HFF-Myc (cell line): ENCODE measurements at regions not wholly inside any gene's neighbourhood (a gene's known extent, or its start where the extent isn't known, plus 50 kb on each side); places are given as distances from the start of the nearest gene placed in this dataset.
"Not testable (repeated sequence)": the region's sequence is repeated elsewhere in the genome, so short reads cannot be mapped to it uniquely, and the experiment has no call there.

Experiments used
- DNase-seq: peaks from one replicate; pipeline ENCODE4 v3.0.0-alpha.2; 2011; ENCODE audit warnings: low read depth; ENCODE audit errors: extremely low read depth
- H3K4me3 ChIP-seq: replicated peaks from 2 replicates; pipeline ENCODE4 v1.5.1; 2011; ENCODE audit warnings: low read depth, mild to moderate bottlenecking, control low read depth, low read length
- CTCF ChIP-seq: IDR thresholded peaks from 2 replicates; pipeline ENCODE4 v1.5.1; 2012; ENCODE audit warnings: mild to moderate bottlenecking, low read depth, low read length, control low read depth; ENCODE audit errors: missing control alignments

GRCh38 chr7:142499635-142500034 lies 241.8 kb upstream of the PRSS58 start:
- H3K4me3 ChIP-seq: no peak overlapping the region
- DNase-seq: no peak
- no peak for TF ChIP-seq CTCF

- H3K4me3 ChIP-seq: no peak overlapping the region
- DNase-seq: no peak
- TF ChIP-seq CTCF: no peak
Observed at GRCh38 chr7:142498364-142498763, 240.5 kb upstream of the PRSS58 start.

DNA sequence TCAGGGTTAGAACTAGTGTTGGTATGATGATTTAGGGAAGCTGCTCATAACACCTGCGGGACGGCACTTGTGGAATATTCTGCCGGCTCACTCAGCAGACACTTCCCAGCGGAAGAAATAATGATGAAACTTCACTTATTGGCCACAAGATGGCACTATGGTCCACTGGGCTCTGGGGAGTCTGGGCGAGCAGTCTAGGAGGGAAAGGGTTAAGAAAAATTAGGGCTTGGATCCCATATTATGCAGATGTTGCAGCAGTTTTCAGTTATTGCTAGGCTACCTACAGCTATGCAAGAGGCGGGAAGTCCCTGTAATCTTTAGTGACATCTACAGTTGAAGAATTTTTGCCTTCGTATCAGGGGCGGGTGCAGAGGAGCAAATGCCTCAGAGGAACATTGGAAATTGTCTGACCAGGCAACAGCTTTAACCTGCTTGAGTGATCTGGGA lies 238.7 kb upstream of the PRSS58 start:
- TF ChIP-seq CTCF: peak; percentile 75
- peak; percentile 20 for DNase-seq
- H3K4me3 ChIP-seq: no peak overlapping the region

GRCh38 chr7:142495879-142496278 lies 238.0 kb upstream of the PRSS58 start:
- H3K4me3 ChIP-seq, DNase-seq: not testable (repeated sequence)

DNA sequence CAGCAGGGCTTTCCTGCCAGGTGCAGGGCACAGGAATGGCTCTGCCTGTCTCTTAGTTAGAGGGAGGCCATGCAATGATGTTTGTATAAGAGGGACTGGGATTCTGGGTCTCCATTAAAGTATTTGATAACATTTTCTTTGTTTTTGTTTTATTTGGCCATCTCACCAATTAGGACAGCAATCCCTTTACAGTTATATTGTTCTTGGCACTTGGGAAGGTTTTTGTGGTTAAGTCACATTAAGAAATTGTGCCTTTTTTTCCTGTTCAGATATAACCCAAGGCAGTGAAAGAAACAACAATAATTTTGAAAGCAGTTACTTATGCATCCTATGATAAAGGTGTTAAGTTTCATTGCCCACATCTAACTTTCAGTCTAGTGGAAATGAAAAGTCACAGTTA lies 237.4 kb upstream of the PRSS58 start:
- DNase-seq, H3K4me3 ChIP-seq: not testable (repeated sequence)

GRCh38 chr7:142494021-142494420 lies 236.2 kb upstream of the PRSS58 start:
- no peak for DNase-seq
- H3K4me3 ChIP-seq: no peak overlapping the region
- no peak for TF ChIP-seq CTCF

DNA sequence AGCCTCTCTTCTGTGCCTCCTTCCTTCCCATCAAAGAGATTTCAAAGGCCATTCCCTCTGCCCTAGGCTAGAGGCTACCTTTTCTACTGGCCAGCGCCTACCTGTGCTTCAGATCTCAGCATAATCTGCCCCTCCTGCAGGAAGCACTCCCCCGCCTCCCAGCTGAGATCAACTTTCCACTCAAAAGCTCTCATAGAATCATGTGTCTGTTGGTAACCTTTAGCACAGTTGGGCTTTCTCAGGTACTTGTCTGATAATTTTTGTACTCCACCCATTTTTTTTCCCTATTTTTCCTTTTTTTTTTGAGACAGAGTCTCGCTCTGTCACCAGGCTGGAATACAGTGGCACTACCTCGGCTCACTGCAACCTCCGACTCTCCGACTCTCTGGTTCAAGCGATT lies 231.0 kb upstream of the PRSS58 start:
- DNase-seq: no peak
- no peak for TF ChIP-seq CTCF
- no peak overlapping the region for H3K4me3 ChIP-seq

DNA sequence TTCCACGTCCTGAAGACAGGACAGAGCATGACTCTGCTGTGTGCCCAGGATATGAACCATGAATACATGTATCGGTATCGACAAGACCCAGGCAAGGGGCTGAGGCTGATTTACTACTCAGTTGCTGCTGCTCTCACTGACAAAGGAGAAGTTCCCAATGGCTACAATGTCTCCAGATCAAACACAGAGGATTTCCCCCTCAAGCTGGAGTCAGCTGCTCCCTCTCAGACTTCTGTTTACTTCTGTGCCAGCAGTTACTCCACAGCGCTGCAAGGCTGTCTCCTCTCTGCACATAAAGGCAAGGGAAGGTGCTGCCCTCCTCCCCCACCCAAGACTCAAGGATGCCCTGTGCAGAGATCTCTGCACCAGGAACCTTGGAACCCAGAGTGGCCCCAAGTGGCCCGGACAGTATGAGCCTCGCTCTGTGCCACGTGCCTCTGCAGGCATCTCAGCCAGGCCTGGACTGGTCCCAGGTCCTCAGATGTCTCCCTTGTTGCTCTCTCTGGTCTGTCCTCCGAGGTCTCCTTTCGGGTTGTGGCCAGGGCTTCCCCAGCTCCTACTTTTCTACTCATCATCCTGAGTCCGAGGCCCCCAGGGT lies 230.3 kb upstream of the PRSS58 start:
- no peak overlapping the region for H3K4me3 ChIP-seq
- no peak for DNase-seq
- TF ChIP-seq CTCF: no peak

DNA sequence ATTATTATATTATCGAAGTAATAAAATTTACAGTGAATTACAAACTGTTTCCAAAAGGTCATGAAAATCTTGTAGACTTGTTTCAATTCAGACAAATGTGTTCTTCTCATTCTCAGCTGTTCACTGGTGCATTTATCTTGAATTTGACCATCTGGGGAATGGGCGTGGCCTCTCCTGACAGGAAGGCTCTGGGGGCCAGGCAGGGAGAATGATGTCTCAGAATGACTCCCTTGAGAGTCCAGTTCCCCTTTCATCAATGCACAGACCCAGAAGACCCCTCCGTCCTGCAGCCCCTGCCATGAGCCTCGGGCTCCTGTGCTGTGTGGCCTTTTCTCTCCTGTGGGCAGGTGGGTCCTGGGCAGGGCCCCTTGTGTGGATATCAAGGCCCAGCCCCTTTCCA lies 229.7 kb upstream of the PRSS58 start:
- DNase-seq, H3K4me3 ChIP-seq: not testable (repeated sequence)
